OCI-LY7 (cell line): ENCODE measurements at regions not wholly inside any gene's neighbourhood (a gene's known extent, or its start where the extent isn't known, plus 50 kb on each side); places are given as distances from the start of the nearest gene placed in this dataset.

Experiments used
- BruUV-seq: library from RNA; stranded (reverse); fragments of 400-500 nt; replicated peaks from 2 replicates; lab custom pipeline; 2021; lab: Mats Ljungman, UMichigan
- CTCF ChIA-PET: fragments of 300-600 bp; sonication (Branson Sonifier 250); formaldehyde crosslinking; loops from one replicate; lab custom pipeline; 2022; ENCODE audit warnings: antibody characterized with exemption; ENCODE audit not compliant: unreplicated experiment; lab: Charles Lee
- POLR2A ChIA-PET: fragments of 300-600 bp; sonication (Branson Sonifier 250); formaldehyde crosslinking; loops from one replicate; lab custom pipeline; 2022; ENCODE audit warnings: antibody characterized with exemption; lab: Charles Lee
- DNase-seq: peaks from one replicate; pipeline ENCODE4 v3.0.0-alpha.2; 2015; ENCODE audit warnings: low spot score
- H2AFZ ChIP-seq: fragments of 200-600 bp; sonication (generic), shearing (Covaris generic); 2 replicates; pipeline ENCODE4 v1.6.1; 2014; ENCODE audit warnings: mild to moderate bottlenecking, antibody characterized with exemption, low read length, moderate library complexity
- H3K27ac ChIP-seq: fragments of 200-600 bp; sonication (generic); 2 replicates; pipeline ENCODE4 v1.5.1; 2014; ENCODE audit warnings: mixed run types, low read depth, mild to moderate bottlenecking, moderate library complexity, low read length, inconsistent platforms; ENCODE audit not compliant: poor library complexity, severe bottlenecking
- H3K36me3 ChIP-seq: fragments of 200-600 bp; sonication (generic); 2 replicates; pipeline ENCODE4 v1.6.1; 2014; ENCODE audit warnings: mild to moderate bottlenecking, antibody characterized with exemption, low read length, moderate library complexity, mixed read lengths; ENCODE audit not compliant: insufficient read depth
- H3K4me1 ChIP-seq: fragments of 200-600 bp; sonication (generic); 2 replicates; pipeline ENCODE4 v1.5.1; 2014; ENCODE audit warnings: mild to moderate bottlenecking, low read length; ENCODE audit not compliant: insufficient read depth, poor library complexity, severe bottlenecking
- H3K4me2 ChIP-seq: fragments of 200-600 bp; sonication (generic); 2 replicates; pipeline ENCODE4 v1.6.1; 2014; ENCODE audit warnings: mild to moderate bottlenecking, low read length
- H3K4me3 ChIP-seq: fragments of 200-600 bp; sonication (generic); 2 replicates; pipeline ENCODE4 v1.5.1; 2014; ENCODE audit warnings: mild to moderate bottlenecking, low read depth, low read length; ENCODE audit not compliant: poor library complexity, severe bottlenecking
- H3K79me2 ChIP-seq: fragments of 200-600 bp; sonication (generic); 2 replicates; pipeline ENCODE4 v1.6.1; 2016; ENCODE audit warnings: low read depth, mild to moderate bottlenecking, low read length, moderate library complexity, mixed read lengths; ENCODE audit not compliant: insufficient read depth
- H3K9me2 ChIP-seq: fragments of 200-600 bp; sonication (generic); 2 replicates; pipeline ENCODE4 v1.6.1; 2016; ENCODE audit warnings: mild to moderate bottlenecking, low read length, mixed read lengths; ENCODE audit not compliant: insufficient read depth
- H3K9me3 ChIP-seq: fragments of 200-600 bp; sonication (generic); 2 replicates; pipeline ENCODE4 v1.6.1; 2014; ENCODE audit warnings: mild to moderate bottlenecking, mixed run types, low read length, mixed read lengths
- H4K20me1 ChIP-seq: fragments of 200-600 bp; sonication (generic); 2 replicates; pipeline ENCODE4 v1.6.1; 2014; ENCODE audit warnings: mild to moderate bottlenecking, antibody characterized with exemption, low read length, moderate library complexity, mixed read lengths; ENCODE audit not compliant: insufficient read depth
- EZH2phosphoT487 ChIP-seq: fragments of 200-600 bp; sonication (generic); IDR thresholded peaks from 2 replicates; pipeline ENCODE4 v1.6.1; 2018; ENCODE audit warnings: low read depth, borderline replicate concordance, mild to moderate bottlenecking, mixed run types, antibody characterized with exemption, low read length, moderate library complexity, mixed read lengths
- intact Hi-C: fragments of 100-400 bp; cut with micrococcal nuclease; formaldehyde crosslinking; loops from one replicate; pipeline ENCODE4 v1.10.0; 2022; ENCODE audit not compliant: unreplicated experiment
- TF ChIP-seq, protein P1 (sequence below): fragments of 200-600 bp; sonication (generic); conservative IDR thresholded peaks from 2 replicates; pipeline ENCODE4 v1.5.1; 2014; ENCODE audit warnings: mild to moderate bottlenecking, antibody characterized with exemption, low read length, moderate library complexity, mixed read lengths

DNA sequence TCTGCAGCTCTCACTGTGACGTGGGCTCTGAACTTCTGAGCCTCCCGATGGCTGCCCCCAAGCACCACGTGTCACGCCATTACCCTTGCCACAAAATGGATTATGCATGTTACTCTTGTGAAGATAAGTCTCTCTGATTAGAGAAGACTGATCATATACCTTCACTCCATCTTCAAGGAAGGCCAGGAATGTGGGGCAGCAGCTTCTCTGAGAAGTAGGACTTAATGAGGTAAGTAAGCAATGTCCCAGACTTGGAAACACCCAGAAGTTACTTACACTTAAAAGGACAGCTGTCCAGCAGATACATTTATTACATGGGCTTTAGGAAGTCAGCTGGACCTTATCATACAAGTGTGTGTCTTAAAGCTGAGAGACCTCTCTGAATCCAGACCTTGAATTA, 155.0 kb downstream of the FGF1 start:
- Histone ChIP-seq H3K27ac (no peak overlapping the region), H3K36me3 (no peaks in the 10 kb centered on the region), H2AFZ (no peak overlapping the region), H3K4me2 (no peak overlapping the region), H4K20me1 (no peaks in the 10 kb centered on the region), H3K79me2 (no peaks in the 10 kb centered on the region), H3K9me2 (no peaks in the 10 kb centered on the region), H3K4me1 (no peaks in the 10 kb centered on the region), H3K4me3 (no peak overlapping the region), H3K9me3 (no peaks in the 10 kb centered on the region)
- intact Hi-C loops = no loop called here
- ChIA-PET CTCF (no interaction called here), POLR2A (interaction anchor here (0.6 kb wide), 1 partner anchor 9 kb away, joined by 3 read pairs; no protein-coding TSS in a partner anchor)
- DNase-seq = no peak
- no TSS peak for BruUV-seq
- TF ChIP-seq EZH2phosphoT487 = no peak
- TF ChIP-seq, protein P1, sequence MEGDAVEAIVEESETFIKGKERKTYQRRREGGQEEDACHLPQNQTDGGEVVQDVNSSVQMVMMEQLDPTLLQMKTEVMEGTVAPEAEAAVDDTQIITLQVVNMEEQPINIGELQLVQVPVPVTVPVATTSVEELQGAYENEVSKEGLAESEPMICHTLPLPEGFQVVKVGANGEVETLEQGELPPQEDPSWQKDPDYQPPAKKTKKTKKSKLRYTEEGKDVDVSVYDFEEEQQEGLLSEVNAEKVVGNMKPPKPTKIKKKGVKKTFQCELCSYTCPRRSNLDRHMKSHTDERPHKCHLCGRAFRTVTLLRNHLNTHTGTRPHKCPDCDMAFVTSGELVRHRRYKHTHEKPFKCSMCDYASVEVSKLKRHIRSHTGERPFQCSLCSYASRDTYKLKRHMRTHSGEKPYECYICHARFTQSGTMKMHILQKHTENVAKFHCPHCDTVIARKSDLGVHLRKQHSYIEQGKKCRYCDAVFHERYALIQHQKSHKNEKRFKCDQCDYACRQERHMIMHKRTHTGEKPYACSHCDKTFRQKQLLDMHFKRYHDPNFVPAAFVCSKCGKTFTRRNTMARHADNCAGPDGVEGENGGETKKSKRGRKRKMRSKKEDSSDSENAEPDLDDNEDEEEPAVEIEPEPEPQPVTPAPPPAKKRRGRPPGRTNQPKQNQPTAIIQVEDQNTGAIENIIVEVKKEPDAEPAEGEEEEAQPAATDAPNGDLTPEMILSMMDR = no peak

DNA sequence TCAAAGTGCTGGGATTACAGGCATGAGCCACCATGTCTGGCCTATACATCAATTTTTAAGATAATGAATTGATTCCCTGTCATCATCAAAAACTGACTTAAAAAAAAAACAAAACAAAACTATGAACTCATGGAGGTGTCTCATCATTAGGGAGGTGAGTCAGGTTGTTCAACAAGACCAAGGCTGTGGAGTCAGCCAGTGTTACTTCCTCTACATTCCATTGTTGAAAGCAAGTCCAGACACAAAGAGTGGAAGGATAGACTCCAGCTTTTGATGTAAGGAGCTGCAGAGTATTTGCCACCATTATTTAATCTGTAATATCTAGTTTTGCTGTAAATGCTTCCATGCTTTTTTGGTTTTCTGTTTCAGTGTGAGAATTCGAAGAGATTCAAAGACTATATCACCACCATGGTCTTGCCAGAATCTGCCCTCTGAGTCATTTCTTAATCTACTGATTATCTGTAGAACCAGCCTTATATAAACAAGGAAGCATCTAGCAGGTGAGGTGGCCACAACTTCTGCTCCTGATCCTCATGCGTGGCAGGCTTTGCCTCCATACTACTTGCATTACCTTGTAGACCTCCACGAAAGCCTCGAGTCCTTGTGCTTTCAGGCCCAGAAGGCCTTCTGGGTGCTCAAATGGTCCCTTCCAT, 156.1 kb downstream of the FGF1 start:
- H3K36me3 ChIP-seq = no peaks in the 10 kb centered on the region
- no peak overlapping the region for H3K27ac ChIP-seq
- POLR2A ChIA-PET = no interaction called here
- intact Hi-C loops = no loop called here
- no peak overlapping the region for H3K4me3 ChIP-seq
- H4K20me1 ChIP-seq = no peaks in the 10 kb centered on the region
- CTCF ChIA-PET = no interaction called here
- no peaks in the 10 kb centered on the region for H3K9me3 ChIP-seq
- no peaks in the 10 kb centered on the region for H3K9me2 ChIP-seq
- no TSS peak for BruUV-seq
- TF ChIP-seq EZH2phosphoT487 = no peak
- TF ChIP-seq, protein P1 = no peak
- H3K4me1 ChIP-seq = no peaks in the 10 kb centered on the region
- DNase-seq = no peak
- H3K79me2 ChIP-seq = no peaks in the 10 kb centered on the region
- no peak overlapping the region for H2AFZ ChIP-seq
- H3K4me2 ChIP-seq = no peak overlapping the region

DNA sequence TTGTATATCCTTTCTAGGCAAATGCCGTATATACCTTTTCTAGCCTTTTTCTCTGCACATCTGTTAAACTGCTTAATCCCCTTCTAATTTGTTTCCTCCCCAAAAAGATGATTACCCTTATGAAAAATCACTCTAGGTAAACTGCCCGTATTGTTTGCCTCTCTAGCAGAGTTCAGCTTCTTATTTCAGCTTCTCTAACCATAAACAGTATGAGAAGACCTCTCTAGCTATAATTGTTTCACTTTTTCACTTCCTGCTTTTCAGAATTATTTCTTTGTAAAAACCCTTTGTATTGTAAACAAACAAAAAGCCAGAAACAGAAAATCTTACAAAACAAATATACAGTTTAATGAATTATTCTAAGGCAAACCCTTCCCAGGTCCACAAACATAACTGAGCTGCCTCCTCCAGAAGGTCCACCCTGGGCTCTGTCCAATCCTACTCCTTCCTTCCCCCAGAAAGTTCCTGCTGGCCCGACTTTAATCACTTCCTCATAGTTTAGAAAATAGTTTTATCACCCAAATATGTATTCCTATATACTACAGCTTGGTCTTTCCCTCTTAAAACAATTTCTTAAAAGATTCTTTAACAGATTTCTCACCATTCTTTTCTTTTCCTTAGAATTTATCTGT, 158.1 kb downstream of the FGF1 start:
- H3K79me2 ChIP-seq = no peaks in the 10 kb centered on the region
- no peaks in the 10 kb centered on the region for H3K9me3 ChIP-seq
- H3K36me3 ChIP-seq = no peaks in the 10 kb centered on the region
- no peak overlapping the region for H2AFZ ChIP-seq
- H3K27ac ChIP-seq = no peak overlapping the region
- no peak overlapping the region for H3K4me2 ChIP-seq
- no TSS peak for BruUV-seq
- no peaks in the 10 kb centered on the region for H3K9me2 ChIP-seq
- intact Hi-C loops = no loop called here
- DNase-seq = no peak
- ChIA-PET CTCF (no interaction called here), POLR2A (interaction anchor here (0.7 kb wide), 1 partner anchor 20 kb away, joined by 5 read pairs; no protein-coding TSS in a partner anchor)
- no peak for TF ChIP-seq EZH2phosphoT487
- TF ChIP-seq, protein P1 = no peak
- no peak overlapping the region for H3K4me3 ChIP-seq
- H4K20me1 ChIP-seq = no peaks in the 10 kb centered on the region
- no peaks in the 10 kb centered on the region for H3K4me1 ChIP-seq
